GM18517 (cell line): ENCODE measurements at regions not wholly inside any gene's neighbourhood (a gene's known extent, or its start where the extent isn't known, plus 50 kb on each side); places are given as distances from the start of the nearest gene placed in this dataset.
"Not testable (repeated sequence)": the region's sequence is repeated elsewhere in the genome, so short reads cannot be mapped to it uniquely, and the experiment has no call there.

Experiments
- ATAC-seq: cut with Tn5 transposase; IDR thresholded peaks from one replicate; pipeline ENCODE4 v1.9.1; 2021; ENCODE audit warnings: mild to moderate bottlenecking, moderate library complexity; ENCODE audit not compliant: unreplicated experiment

DNA sequence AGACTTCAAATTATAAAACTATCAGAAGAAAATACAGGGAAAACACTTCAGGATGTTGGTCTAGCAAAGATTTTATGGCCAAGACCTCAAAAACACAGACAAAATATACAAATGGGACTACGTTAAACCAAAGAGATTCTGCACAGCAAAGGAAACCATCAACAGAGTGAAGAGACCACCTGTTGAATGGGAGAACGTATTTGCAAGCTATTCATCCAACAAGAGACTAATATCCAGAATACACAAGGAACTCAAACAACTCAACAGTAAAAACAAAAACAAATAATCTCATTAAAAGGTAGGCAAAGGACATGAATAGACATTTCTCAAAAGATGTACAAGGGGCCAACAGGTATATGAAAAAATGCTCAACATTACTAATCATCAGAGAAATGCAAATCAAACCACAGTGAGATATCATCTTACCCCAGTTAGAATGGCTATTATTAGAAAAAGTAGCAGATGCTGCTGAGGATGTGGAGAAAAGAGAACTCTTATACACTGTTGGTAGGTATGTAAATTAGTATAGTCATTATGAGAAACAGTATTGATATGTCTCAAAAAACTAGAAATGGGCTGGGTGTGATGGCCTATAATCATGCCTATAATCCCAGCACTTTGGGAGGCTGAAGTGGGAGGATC, 112.6 kb downstream of the LRIG2 start:
- ATAC-seq, result peak; percentile 99

DNA sequence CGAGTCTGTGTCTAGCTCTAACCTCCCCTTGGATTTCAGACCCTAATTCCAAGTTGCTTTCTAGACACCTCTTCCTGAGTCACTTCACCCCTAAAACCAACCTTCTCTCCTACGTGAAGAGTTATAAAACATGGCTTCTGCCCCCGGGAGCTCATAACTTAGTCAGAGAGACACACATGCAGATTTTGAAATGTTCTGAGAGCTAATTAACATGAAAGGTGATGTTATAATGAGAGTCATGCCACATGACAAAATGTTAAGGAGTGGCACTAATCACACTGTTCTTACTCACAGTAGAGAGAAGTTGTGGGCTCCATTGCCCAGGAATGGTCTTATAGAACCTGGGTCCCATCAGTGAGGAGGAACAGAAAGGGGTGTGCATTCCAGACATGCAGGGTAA, 117.1 kb downstream of the LRIG2 start:
- no peak for ATAC-seq

GRCh38 chr1:113190930-113191329, 117.9 kb downstream of the LRIG2 start:
- no peak for ATAC-seq

DNA sequence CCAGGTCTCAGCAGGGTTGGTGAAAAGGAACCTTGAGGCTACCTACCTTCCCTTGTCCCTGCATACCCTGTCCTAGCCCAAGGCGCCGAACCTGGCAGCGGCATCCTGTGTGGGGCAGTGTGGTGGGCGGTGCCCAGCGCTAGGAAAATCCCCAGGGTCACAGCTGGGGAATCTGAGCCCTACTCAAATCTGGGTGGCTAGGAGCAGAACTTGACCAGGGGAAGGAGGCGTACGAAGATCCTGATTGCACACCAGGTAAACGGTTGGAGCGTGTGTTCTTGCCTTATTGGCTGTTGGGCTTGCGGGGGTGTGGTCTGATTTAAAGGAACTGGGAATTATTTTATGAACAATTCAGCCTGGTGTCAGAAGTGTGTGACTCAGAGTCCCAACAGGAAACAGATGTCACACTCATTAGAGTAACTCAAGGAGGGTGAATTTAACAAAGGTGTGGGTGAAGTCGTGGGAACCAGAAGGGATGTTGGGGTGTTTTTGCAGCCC, 118.6 kb downstream of the LRIG2 start:
- no peak for ATAC-seq

DNA sequence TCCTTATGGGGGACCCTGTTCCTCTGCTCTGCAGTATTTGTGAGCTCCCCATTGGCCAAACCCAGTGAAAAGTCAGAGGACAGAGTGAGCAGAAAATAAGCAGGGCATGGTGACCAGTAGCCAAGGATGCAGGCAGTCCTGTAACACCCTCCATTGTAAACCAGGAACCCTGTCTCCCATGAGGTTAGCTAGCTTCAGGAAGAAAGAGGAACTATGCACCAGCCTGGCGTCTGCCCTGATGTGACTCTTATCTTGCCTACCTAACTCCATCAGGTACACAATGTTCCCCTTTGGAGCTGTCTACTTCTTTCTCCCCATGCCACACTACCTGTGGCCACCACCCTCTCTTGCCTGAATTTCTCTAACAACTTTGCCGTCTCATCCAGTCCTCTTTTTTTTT, 119.2 kb downstream of the LRIG2 start:
- ATAC-seq, result no peak

DNA sequence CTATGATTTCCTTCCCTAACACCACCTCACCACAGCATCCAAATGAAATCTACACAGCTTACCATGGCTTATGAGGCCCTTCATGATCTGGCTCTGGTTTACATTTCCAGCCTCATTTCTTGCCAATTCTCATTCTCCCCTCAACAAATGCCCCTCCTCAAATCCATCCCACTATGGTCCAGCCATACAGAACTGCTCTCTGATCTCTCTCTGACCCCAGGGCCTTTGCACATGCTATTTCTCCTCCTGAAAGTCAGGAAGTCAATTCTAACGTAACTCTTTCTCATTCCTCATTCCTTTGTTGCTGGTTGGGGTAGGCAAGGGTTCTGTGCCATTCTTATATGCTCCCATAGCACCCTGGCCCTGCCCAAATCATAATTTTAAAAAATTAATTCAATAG, 120.0 kb downstream of the LRIG2 start:
- no peak for ATAC-seq

GRCh38 chr1:113194846-113195830, 122.1 kb downstream of the LRIG2 start:
- no peak for ATAC-seq

DNA sequence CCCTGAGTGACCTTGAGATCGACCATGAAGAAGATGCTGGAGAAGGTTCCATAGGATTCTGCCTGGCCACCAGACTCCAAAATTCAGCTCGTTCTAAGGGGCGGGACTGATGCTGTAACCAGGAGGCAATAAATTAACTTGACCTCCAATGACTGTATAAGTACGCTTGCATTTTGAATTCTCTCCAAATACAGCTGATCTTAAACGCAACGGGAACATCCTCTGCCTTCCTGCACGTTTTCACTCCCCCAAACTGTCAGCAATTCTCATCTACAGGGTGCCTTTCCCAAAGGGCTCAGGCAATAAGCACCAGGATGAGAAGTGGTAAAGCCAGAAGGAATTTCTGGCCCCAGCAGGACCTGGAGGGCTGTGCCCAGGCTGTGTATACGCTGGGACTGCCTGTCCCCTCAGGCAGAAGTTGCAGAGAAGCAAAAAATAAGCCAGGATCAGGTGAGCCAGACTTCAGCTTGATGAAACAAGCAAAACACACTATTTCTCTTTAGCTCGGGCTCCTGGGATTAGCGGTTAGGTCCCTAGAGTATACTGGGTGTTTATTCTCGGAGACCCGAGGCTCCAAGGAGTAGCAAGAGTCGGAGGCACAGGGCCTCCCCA, 124.8 kb downstream of the LRIG2 start:
- no peak for ATAC-seq

DNA sequence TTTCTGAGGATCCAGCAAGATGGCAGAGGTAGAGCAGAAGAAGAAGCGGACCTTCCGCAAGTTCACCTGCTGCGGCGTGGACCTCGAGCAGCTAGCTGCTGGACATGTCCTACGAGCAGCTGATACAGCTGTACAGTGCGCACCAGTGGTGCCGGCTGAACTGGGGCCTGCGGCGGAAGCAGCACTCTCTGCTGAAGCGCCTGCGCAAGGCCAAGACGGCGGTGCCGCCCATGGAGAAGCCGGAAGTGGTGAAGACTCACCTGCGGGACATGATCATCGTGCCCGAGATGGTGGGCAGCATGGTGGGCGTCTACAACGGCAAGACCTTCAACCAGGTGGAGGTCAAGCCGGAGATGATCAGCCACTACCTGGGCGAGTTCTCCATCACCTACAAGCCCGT, 125.8 kb downstream of the LRIG2 start:
- no peak for ATAC-seq

DNA sequence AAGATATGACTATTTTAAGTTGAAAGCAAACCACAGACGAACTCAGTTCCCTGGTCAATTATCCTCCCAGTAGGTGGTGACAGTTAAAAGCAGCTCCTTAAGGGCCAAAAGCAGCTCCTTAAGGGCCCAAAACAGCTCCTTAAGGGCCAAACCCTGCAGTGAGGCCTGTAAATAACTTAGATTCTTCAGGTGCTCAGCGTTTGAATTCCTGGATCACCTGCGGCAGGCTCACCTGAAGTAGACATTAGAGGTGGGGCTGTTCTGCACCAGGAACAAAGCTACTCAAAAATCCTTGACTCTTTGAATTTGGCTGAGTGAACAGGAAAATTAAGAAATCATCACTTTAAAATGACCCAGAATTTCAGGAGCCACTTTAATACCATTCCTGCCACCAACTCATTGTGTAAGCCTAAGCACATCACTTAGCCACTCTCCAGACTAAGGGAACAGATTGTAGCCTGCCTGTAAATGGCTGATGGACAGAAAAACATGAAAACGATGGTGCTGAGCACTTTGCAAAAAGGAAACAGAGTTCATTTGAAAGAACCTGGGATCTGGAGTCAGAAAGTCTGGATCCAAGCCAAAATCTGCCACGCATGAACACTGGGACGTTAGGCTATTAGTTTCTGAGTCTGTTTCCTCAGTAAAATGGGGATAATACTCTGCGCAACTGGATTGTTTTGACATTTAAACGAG, 126.9 kb downstream of the LRIG2 start:
- ATAC-seq, result no peak

DNA sequence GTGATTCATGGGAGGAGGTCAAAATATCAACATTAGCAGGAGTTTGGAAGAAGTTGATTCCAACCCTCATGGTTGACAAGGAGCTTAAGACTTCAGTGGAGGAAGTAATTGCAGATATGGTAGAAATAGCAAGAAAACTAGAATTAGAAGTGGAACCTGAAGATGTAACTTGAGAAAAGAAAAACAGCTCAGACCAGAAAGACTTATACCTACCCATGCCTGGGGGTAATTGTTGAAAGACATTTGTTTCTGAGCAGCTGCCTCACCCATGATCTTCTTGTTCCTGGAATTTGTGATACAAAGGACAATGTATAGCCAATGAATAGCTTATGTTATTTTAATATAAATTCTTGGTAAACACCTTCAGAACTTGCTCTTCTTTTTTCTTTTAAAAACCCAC, 128.6 kb downstream of the LRIG2 start:
- no peak for ATAC-seq

GRCh38 chr1:113205980-113206766, 133.2 kb downstream of the LRIG2 start:
- no peak for ATAC-seq

DNA sequence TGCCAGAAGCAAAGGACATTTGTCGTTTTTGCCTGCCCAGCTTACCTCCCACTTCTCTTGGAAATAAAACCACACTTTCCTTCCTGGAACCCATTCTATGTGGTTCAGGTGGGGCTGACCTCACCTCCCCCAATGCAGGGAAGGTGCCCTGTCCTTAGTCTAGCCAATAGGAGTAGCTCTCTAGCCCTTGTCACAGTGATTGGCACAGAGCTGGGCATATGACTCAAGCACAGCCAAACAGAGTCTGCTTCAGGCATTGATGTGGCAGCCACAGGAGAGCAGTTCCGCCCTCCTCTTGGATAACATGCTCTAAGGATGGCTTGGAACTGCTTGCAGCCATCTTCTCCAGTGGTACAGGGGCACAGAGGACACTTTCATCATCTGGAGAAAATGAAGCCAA, 134.0 kb downstream of the LRIG2 start:
- no peak for ATAC-seq

GRCh38 chr1:113207457-113207856, 134.5 kb downstream of the LRIG2 start:
- ATAC-seq, result no peak

GRCh38 chr1:113208425-113208824, 135.4 kb downstream of the LRIG2 start:
- not testable (repeated sequence) for ATAC-seq

- ATAC-seq, result no peak
Observed at GRCh38 chr1:113210248-113210647, 137.2 kb downstream of the LRIG2 start.

- ATAC-seq, result no peak
Observed at GRCh38 chr1:113211467-113211866, 138.5 kb downstream of the LRIG2 start.

- no peak for ATAC-seq
Observed at GRCh38 chr1:113215015-113215414, 142.0 kb downstream of the LRIG2 start.

- no peak for ATAC-seq
Observed at GRCh38 chr1:113216664-113217063, 143.7 kb downstream of the LRIG2 start.
